ENCODE measurements at regions not wholly inside any gene's neighbourhood (a gene's known extent, or its start where the extent isn't known, plus 50 kb on each side); places are given as distances from the start of the nearest gene placed in this dataset.

GRCh38 chr2:104420953-104421352 lies 433.0 kb upstream of the POU3F3 start:
- TF ChIP-seq CTCF (IDR thresholded peaks at IDR 0.05): no peak
- 88% methylated on average over 1 of the region's 3 CpGs for WGBS (ENCODE audit: insufficient coverage)
- no peak overlapping the region for H3K27ac Mint-ChIP-seq
- no peaks in the 10 kb centered on the region for H3K36me3 Mint-ChIP-seq
- no peak overlapping the region for H2AFZ ChIP-seq (ENCODE audit: insufficient read depth, low read depth, low read length, poor library complexity, severe bottlenecking)
- no peaks in the 10 kb centered on the region for H3K4me1 Mint-ChIP-seq
- no peaks in the 10 kb centered on the region for H3K9me3 ChIP-seq (replicated peaks in 1 of 2; ENCODE audit: control insufficient read depth in 1 of 2, insufficient read depth in 1 of 2, low read length in 2 of 2)
- no peak overlapping the region for H3K27ac ChIP-seq (ENCODE audit: low read depth in 1 of 2, low read length in 2 of 2)
- H3K9ac ChIP-seq (ENCODE audit: insufficient read depth, low read length, poor library complexity, severe bottlenecking): no peak overlapping the region
- intact Hi-C loops (cut with micrococcal nuclease): no loop called here
- H3K36me3 ChIP-seq (replicated peaks in 1 of 2; ENCODE audit: control insufficient read depth in 1 of 2, insufficient read depth in 2 of 2, low read length in 2 of 2): no peaks in the 10 kb centered on the region
- no peaks in the 10 kb centered on the region for H4K20me1 ChIP-seq (ENCODE audit: insufficient read depth, low read length)
- H3K4me1 ChIP-seq (ENCODE audit: control insufficient read depth in 1 of 2, insufficient read depth in 2 of 2, low read length in 2 of 2): no peaks in the 10 kb centered on the region
- no peak for DNase-seq
- H3K27me3 ChIP-seq (ENCODE audit: control insufficient read depth in 2 of 2, insufficient read depth in 2 of 2, low read length in 2 of 2): peaks cover 0 to 2% of the 10 kb centered on the region in 2 donors
- peaks cover 0 to 2% (median 0%) of the 10 kb centered on the region in 7 donors for H3K9me3 Mint-ChIP-seq
- H3K4me3 ChIP-seq (replicated peaks in 1 of 3; ENCODE audit: low read depth in 2 of 3, low read length in 3 of 3): no peak overlapping the region
- H3K79me2 ChIP-seq (ENCODE audit: insufficient read depth, low read length): no peaks in the 10 kb centered on the region
- H3K27me3 Mint-ChIP-seq (ENCODE audit: low read depth in 3 of 3): peaks cover 3 to 15% (median 10%) of the 10 kb centered on the region in 3 donors
- H3K4me3 Mint-ChIP-seq: no peak overlapping the region
- no peak overlapping the region for H3K4me2 ChIP-seq (replicated peaks; ENCODE audit: extremely low read depth, low read length, poor library complexity, severe bottlenecking)

GRCh38 chr2:104425850-104426595 lies 427.9 kb upstream of the POU3F3 start:
- no peaks in the 10 kb centered on the region for H3K79me2 ChIP-seq (ENCODE audit: insufficient read depth, low read length)
- no peak overlapping the region for H2AFZ ChIP-seq (ENCODE audit: insufficient read depth, low read depth, low read length, poor library complexity, severe bottlenecking)
- no peaks in the 10 kb centered on the region for H3K36me3 Mint-ChIP-seq
- no peaks in the 10 kb centered on the region for H3K9me3 ChIP-seq (replicated peaks in 1 of 2; ENCODE audit: control insufficient read depth in 1 of 2, insufficient read depth in 1 of 2, low read length in 2 of 2)
- H3K4me1 Mint-ChIP-seq: no peaks in the 10 kb centered on the region
- H3K9ac ChIP-seq (ENCODE audit: insufficient read depth, low read length, poor library complexity, severe bottlenecking): no peak overlapping the region
- no peaks in the 10 kb centered on the region for H3K9me3 Mint-ChIP-seq
- H3K4me3 ChIP-seq (replicated peaks in 1 of 3; ENCODE audit: low read depth in 2 of 3, low read length in 3 of 3): no peak overlapping the region
- no peak for DNase-seq
- H3K4me1 ChIP-seq (ENCODE audit: control insufficient read depth in 1 of 2, insufficient read depth in 2 of 2, low read length in 2 of 2): no peaks in the 10 kb centered on the region
- no peak overlapping the region for H3K27ac ChIP-seq (ENCODE audit: low read depth in 1 of 2, low read length in 2 of 2)
- H4K20me1 ChIP-seq (ENCODE audit: insufficient read depth, low read length): no peaks in the 10 kb centered on the region
- no peak overlapping the region for H3K27ac Mint-ChIP-seq
- WGBS (ENCODE audit: insufficient coverage): 78% methylated on average over 1 of the region's 3 CpGs
- H3K36me3 ChIP-seq (replicated peaks in 1 of 2; ENCODE audit: control insufficient read depth in 1 of 2, insufficient read depth in 2 of 2, low read length in 2 of 2): no peaks in the 10 kb centered on the region
- H3K4me3 Mint-ChIP-seq: no peak overlapping the region
- peaks cover 4 to 15% (median 9%) of the 10 kb centered on the region in 3 donors for H3K27me3 Mint-ChIP-seq (ENCODE audit: low read depth in 3 of 3)
- TF ChIP-seq CTCF (IDR thresholded peaks at IDR 0.05): no peak
- intact Hi-C loops (cut with micrococcal nuclease): no loop called here
- H3K4me2 ChIP-seq (replicated peaks; ENCODE audit: extremely low read depth, low read length, poor library complexity, severe bottlenecking): no peak overlapping the region
- H3K27me3 ChIP-seq (ENCODE audit: control insufficient read depth in 2 of 2, insufficient read depth in 2 of 2, low read length in 2 of 2): no peaks in the 10 kb centered on the region
